CD4-positive, CD25-positive, alpha-beta regulatory T cell (primary cell): ENCODE measurements at regions not wholly inside any gene's neighbourhood (a gene's known extent, or its start where the extent isn't known, plus 50 kb on each side); places are given as distances from the start of the nearest gene placed in this dataset.

Experiments used
- ATAC-seq, 2 donors: fragments of 150-1000 bp; cut with Tn5 transposase; one replicate each; pipeline ENCODE4 v1.10.0; 2021; ENCODE audit warnings: low read depth in 2 of 2, moderate number of reproducible peaks in 2 of 2, moderate library complexity in 1 of 2
- DNase-seq, 3 donors: peaks; one replicate each; pipeline versions ENCODE4 v3.0.0 to v3.0.0-alpha.2; 2012 to 2022; ENCODE audit warnings: mixed read lengths in 1 of 3
- H3K27ac ChIP-seq: one replicate; pipeline ENCODE4 v1.7.0; 2013; ENCODE audit warnings: mild to moderate bottlenecking, low read length; ENCODE audit not compliant: insufficient read depth, poor library complexity, severe bottlenecking
- H3K27me3 ChIP-seq: one replicate; pipeline ENCODE4 v1.7.0; 2013; ENCODE audit warnings: low read length; ENCODE audit not compliant: control insufficient read depth, insufficient read depth
- H3K36me3 ChIP-seq: one replicate; pipeline ENCODE4 v1.7.0; 2013; ENCODE audit warnings: mild to moderate bottlenecking, low read length, moderate library complexity; ENCODE audit not compliant: control insufficient read depth, insufficient read depth
- H3K4me1 ChIP-seq: 2 replicates; pipeline ENCODE4 v1.7.0; 2013; ENCODE audit warnings: mild to moderate bottlenecking, low read length; ENCODE audit not compliant: insufficient read depth, control insufficient read depth, poor library complexity, severe bottlenecking
- H3K4me3 ChIP-seq: one replicate; pipeline ENCODE4 v1.7.0; 2013; ENCODE audit warnings: low read depth, mild to moderate bottlenecking, low read length, moderate library complexity
- H3K9me3 ChIP-seq, 2 experiments: 1 replicate in 1 of 2; 2 replicates in 1 of 2; pipeline ENCODE4 v1.7.0; 2013; ENCODE audit warnings: low read length in 2 of 2, mild to moderate bottlenecking in 1 of 2, moderate library complexity in 1 of 2; ENCODE audit not compliant: control insufficient read depth in 2 of 2
- H3K27ac Mint-ChIP-seq, 3 donors: one replicate each; pipeline ENCODE4 v1.8.0; 2020 to 2022; ENCODE audit warnings: mild to moderate bottlenecking in 3 of 3, mixed read lengths in 3 of 3, moderate library complexity in 2 of 3
- H3K27me3 Mint-ChIP-seq: one replicate; pipeline ENCODE4 v1.8.0; 2022; ENCODE audit warnings: mild to moderate bottlenecking, mixed read lengths
- H3K36me3 Mint-ChIP-seq: one replicate; pipeline ENCODE4 v1.8.0; 2020; ENCODE audit warnings: mixed read lengths
- H3K4me1 Mint-ChIP-seq, 4 donors: one replicate each; pipeline ENCODE4 v1.8.0; 2020 to 2022; ENCODE audit warnings: mixed read lengths in 4 of 4, mild to moderate bottlenecking in 1 of 4
- H3K4me3 Mint-ChIP-seq, 4 donors: one replicate each; pipeline ENCODE4 v1.8.0; 2020 to 2022; ENCODE audit warnings: mild to moderate bottlenecking in 4 of 4, mixed read lengths in 4 of 4, moderate library complexity in 3 of 4
- H3K9me3 Mint-ChIP-seq, 7 donors: one replicate each; pipeline ENCODE4 v1.8.0; 2020 to 2022; ENCODE audit warnings: mixed read lengths in 7 of 7, mild to moderate bottlenecking in 3 of 7, moderate library complexity in 2 of 7

DNA sequence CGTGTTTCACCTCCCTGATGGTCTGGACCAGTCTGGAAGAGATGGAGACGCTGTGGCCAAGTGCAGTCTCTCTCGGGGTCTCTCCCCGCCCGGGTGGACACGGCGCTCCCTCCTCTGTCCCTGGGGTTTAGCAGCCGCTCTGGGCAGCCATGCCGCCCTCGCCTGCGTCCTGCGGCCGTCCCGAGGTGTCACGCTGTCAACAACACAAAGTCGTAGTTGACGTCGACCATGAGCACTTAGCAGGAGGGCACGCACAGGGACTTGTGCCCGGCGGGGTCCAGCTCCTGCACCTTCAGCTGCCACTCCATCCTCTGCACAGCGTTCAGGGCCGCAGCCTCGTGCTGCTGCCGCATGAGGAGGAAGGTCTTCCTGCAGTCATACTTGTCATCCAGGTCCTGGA, 368.9 kb downstream of the CDH9 start:
- H3K9me3 ChIP-seq, result peaks cover 0 to 11% of the 10 kb centered on the region in 2 experiments
- Mint-ChIP-seq H3K9me3 (peaks cover 0 to 15% (median 3%) of the 10 kb centered on the region in 7 donors), H3K36me3 (no peaks in the 10 kb centered on the region), H3K27me3 (no peaks in the 10 kb centered on the region), H3K27ac (no peak overlapping the region), H3K4me3 (no peak overlapping the region), H3K4me1 (no peaks in the 10 kb centered on the region)
- no peak overlapping the region for H3K4me3 ChIP-seq
- DNase-seq (no peak), ATAC-seq (no peak)
- no peaks in the 10 kb centered on the region for H3K27me3 ChIP-seq
- H3K4me1 ChIP-seq, result no peaks in the 10 kb centered on the region
- no peaks in the 10 kb centered on the region for H3K36me3 ChIP-seq
- H3K27ac ChIP-seq, result no peak overlapping the region

DNA sequence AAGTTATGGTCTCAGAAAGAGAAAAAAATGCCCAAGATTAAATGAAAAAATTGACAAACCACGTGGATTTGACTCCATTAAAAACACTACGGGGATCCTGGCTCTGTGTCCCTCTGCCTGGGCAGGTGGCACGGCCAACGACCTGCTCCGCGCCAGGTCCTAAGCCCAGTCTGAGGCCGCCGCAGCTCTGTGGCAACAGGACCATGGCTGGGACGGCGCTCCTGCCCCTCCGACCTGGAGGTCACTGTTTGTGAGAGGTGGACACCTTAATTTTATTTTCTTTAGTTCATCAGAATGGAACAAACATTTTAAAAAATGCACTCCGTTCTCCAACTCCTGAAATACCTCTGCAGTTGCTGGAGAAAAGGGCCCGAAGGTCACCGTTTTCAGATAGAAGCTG, 369.4 kb downstream of the CDH9 start:
- ATAC-seq (no peak), DNase-seq (no peak)
- Histone ChIP-seq H3K9me3 (peaks cover 0 to 11% of the 10 kb centered on the region in 2 experiments), H3K4me3 (no peak overlapping the region), H3K4me1 (no peaks in the 10 kb centered on the region), H3K27ac (no peak overlapping the region), H3K27me3 (no peaks in the 10 kb centered on the region), H3K36me3 (no peaks in the 10 kb centered on the region)
- H3K27me3 Mint-ChIP-seq, result no peaks in the 10 kb centered on the region
- no peak overlapping the region for H3K27ac Mint-ChIP-seq
- peaks cover 0 to 15% (median 3%) of the 10 kb centered on the region in 7 donors for H3K9me3 Mint-ChIP-seq
- no peaks in the 10 kb centered on the region for H3K4me1 Mint-ChIP-seq
- H3K36me3 Mint-ChIP-seq, result no peaks in the 10 kb centered on the region
- no peak overlapping the region for H3K4me3 Mint-ChIP-seq

DNA sequence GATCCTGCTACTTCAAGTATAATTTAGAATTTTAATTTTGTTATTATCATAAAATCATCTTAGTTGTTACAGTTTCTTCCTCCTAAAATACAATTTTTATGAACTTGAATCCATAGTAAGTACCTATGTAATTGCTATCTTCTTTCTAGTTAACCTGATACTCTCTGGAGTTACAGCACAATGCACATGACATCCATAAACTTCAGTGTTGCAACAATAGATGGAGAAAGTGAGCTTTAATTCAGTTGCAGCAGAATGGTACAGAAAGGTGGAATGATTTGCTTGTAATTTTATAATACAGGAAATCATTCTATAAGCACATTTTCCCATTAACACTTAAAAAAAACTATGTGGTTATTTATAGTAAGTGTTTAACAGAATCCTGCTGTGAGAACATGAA, 372.0 kb downstream of the CDH9 start:
- DNase-seq, result no peak
- no peak overlapping the region for H3K4me3 Mint-ChIP-seq
- H3K4me3 ChIP-seq, result no peak overlapping the region
- peaks cover 0 to 9% of the 10 kb centered on the region in 2 experiments for H3K9me3 ChIP-seq
- no peaks in the 10 kb centered on the region for H3K36me3 ChIP-seq
- no peaks in the 10 kb centered on the region for H3K4me1 Mint-ChIP-seq
- H3K9me3 Mint-ChIP-seq, result peaks cover 0 to 9% (median 3%) of the 10 kb centered on the region in 7 donors
- ATAC-seq, result no peak
- H3K27ac ChIP-seq, result no peak overlapping the region
- no peaks in the 10 kb centered on the region for H3K36me3 Mint-ChIP-seq
- H3K4me1 ChIP-seq, result no peaks in the 10 kb centered on the region
- H3K27ac Mint-ChIP-seq, result no peak overlapping the region
- no peaks in the 10 kb centered on the region for H3K27me3 ChIP-seq
- no peaks in the 10 kb centered on the region for H3K27me3 Mint-ChIP-seq

DNA sequence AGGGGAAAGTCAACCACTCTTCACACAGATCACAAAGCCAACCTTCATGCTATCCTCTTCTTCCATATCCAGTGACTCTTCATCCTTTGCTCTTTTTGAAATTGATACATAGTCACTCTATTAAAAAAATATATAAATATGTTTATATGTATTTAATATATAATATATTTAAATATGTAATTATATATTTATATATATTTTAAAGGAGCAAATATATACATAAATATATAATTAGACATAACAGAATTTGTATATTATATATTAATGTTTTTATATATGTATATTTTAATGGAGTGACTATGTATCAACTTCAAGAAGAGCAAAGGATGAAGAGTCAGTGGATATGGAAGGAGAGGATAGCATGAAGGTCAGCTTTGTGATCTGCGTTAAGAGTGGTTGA, 374.9 kb downstream of the CDH9 start:
- H3K27me3 ChIP-seq, result no peaks in the 10 kb centered on the region
- no peaks in the 10 kb centered on the region for H3K4me1 Mint-ChIP-seq
- no peak for ATAC-seq

DNA sequence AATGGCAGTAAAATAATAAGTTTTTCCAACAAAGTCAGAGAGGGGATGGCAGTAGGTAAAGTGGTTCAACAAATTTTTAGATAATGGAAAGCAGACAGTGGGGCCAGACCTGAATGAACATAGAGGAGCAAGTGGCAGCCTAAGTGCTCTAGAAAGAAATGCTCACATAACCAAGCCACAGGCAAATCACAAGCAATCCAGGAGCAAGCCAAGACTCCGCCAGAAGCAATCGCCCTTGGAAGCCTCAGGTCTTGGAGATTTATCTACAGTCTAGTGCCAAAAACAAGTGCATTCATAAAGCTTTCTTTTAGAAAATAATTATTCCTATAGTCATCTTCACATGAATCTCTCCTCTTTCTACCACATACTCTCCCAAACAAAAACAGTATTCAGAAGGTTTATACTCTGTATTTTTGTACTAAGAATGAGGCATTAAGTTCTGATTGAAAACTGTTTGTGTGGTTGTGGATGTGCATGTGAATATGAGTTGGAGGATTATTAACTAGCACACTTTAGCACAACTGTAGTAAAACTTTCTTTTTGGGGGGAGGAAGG, 375.5 kb downstream of the CDH9 start:
- Histone ChIP-seq H3K36me3 (no peaks in the 10 kb centered on the region), H3K4me3 (no peak overlapping the region), H3K27me3 (no peaks in the 10 kb centered on the region), H3K27ac (no peak overlapping the region), H3K4me1 (no peaks in the 10 kb centered on the region), H3K9me3 (peaks cover 0 to 22% of the 10 kb centered on the region in 2 experiments)
- H3K36me3 Mint-ChIP-seq, result no peaks in the 10 kb centered on the region
- H3K9me3 Mint-ChIP-seq, result peaks cover 0 to 17% (median 5%) of the 10 kb centered on the region in 7 donors
- no peak for DNase-seq
- no peaks in the 10 kb centered on the region for H3K27me3 Mint-ChIP-seq
- no peak overlapping the region for H3K27ac Mint-ChIP-seq
- H3K4me1 Mint-ChIP-seq, result no peaks in the 10 kb centered on the region
- ATAC-seq, result no peak
- H3K4me3 Mint-ChIP-seq, result no peak overlapping the region

More for the DNA sequence above, 374.9 kb downstream of the CDH9 start:
- H3K9me3 Mint-ChIP-seq, result peaks cover 0 to 15% (median 5%) of the 10 kb centered on the region in 7 donors
- DNase-seq, result no peak
- no peak overlapping the region for H3K4me3 ChIP-seq
- H3K27me3 Mint-ChIP-seq, result no peaks in the 10 kb centered on the region
- no peak overlapping the region for H3K4me3 Mint-ChIP-seq
- no peaks in the 10 kb centered on the region for H3K36me3 Mint-ChIP-seq
- peaks cover 0 to 20% of the 10 kb centered on the region in 2 experiments for H3K9me3 ChIP-seq
- H3K36me3 ChIP-seq, result no peaks in the 10 kb centered on the region
- no peak overlapping the region for H3K27ac ChIP-seq
- H3K4me1 ChIP-seq, result no peaks in the 10 kb centered on the region
- H3K27ac Mint-ChIP-seq, result no peak overlapping the region

DNA sequence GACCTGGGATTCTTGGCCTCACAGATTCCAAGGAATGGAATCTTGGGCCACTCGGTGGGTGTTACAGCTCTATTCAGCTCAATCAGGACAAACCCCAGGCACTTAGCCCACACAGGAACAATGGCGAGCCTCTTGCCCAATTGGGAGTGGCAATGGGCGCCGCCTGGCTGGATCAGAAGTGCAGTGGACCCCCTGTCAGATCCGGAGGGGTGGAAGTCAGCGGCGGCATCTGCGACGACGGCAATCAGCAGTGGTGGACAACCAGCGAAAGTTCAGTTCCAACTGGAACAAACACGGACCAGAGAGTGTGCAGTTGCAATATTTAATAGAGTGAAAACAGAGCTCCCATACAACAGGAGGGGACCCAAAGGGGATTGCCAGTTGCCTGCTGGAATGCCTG, 378.3 kb downstream of the CDH9 start:
- Mint-ChIP-seq H3K27me3 (no peaks in the 10 kb centered on the region), H3K4me3 (no peak overlapping the region), H3K27ac (no peak overlapping the region), H3K36me3 (no peaks in the 10 kb centered on the region), H3K9me3 (peaks cover 0 to 27% (median 12%) of the 10 kb centered on the region in 7 donors), H3K4me1 (no peaks in the 10 kb centered on the region)
- no peak overlapping the region for H3K27ac ChIP-seq
- H3K4me3 ChIP-seq, result no peak overlapping the region
- no peaks in the 10 kb centered on the region for H3K27me3 ChIP-seq
- DNase-seq (no peak), ATAC-seq (no peak)
- no peaks in the 10 kb centered on the region for H3K36me3 ChIP-seq
- peaks cover 0 to 33% of the 10 kb centered on the region in 2 experiments for H3K9me3 ChIP-seq
- no peaks in the 10 kb centered on the region for H3K4me1 ChIP-seq

DNA sequence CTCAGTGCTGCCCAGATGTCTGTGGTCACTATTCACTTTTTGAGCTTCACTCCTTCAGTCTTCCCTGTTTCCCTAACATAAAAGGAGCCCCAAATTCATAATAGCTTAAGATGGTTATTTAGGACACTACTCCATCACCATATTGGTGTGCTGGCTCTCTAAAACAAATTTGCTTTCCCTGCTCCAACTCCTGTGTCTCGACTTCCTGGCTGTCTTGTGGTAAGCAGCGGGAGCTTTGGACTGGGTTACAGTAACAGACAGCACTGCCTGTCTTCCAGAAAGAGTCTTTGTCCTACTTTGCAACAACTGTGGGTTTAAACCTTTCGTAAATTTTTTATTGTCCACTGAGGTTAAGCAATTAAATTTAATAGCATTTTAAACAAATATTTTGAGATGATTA, 389.4 kb downstream of the CDH9 start:
- Histone ChIP-seq H3K27me3 (no peaks in the 10 kb centered on the region), H3K4me1 (no peaks in the 10 kb centered on the region), H3K4me3 (no peak overlapping the region), H3K27ac (no peak overlapping the region), H3K9me3 (peaks cover 3 to 9% of the 10 kb centered on the region in 2 experiments), H3K36me3 (no peaks in the 10 kb centered on the region)
- Mint-ChIP-seq H3K4me1 (no peaks in the 10 kb centered on the region), H3K4me3 (no peak overlapping the region), H3K27me3 (no peaks in the 10 kb centered on the region), H3K27ac (no peak overlapping the region), H3K9me3 (peaks cover 1 to 31% (median 12%) of the 10 kb centered on the region in 7 donors), H3K36me3 (no peaks in the 10 kb centered on the region)
- no peak for ATAC-seq
- no peak for DNase-seq

DNA sequence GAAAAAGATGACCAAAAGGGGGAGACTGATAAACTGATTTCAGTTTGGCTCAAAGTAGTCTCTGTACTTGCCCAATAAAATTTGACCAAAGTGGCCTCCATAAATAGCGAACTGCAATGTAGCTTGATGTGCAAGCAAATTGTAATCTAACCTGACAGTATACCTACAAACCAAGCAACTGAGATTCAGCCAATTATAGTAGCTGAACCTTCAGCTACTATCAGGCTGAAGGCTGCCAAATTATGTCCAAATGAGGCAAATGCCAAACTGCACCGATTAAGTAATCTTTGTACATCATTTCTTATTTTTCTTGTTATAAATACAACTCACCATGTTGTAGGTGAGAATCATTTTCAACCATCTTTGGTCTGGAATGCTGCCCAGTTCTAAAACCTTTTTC, 390.6 kb downstream of the CDH9 start:
- DNase-seq, result no peak
- Histone ChIP-seq H3K27me3 (no peaks in the 10 kb centered on the region), H3K9me3 (peaks cover 3 to 4% of the 10 kb centered on the region in 2 experiments), H3K36me3 (no peaks in the 10 kb centered on the region), H3K4me1 (no peaks in the 10 kb centered on the region), H3K4me3 (no peak overlapping the region), H3K27ac (no peak overlapping the region)
- no peaks in the 10 kb centered on the region for H3K27me3 Mint-ChIP-seq
- H3K4me3 Mint-ChIP-seq, result no peak overlapping the region
- H3K9me3 Mint-ChIP-seq, result peaks cover 1 to 35% (median 12%) of the 10 kb centered on the region in 7 donors
- H3K27ac Mint-ChIP-seq, result no peak overlapping the region
- H3K36me3 Mint-ChIP-seq, result no peaks in the 10 kb centered on the region
- no peaks in the 10 kb centered on the region for H3K4me1 Mint-ChIP-seq
- no peak for ATAC-seq
